Skeletal muscle cell (primary cell): ENCODE measurements at regions not wholly inside any gene's neighbourhood (a gene's known extent, or its start where the extent isn't known, plus 50 kb on each side); places are given as distances from the start of the nearest gene placed in this dataset.
"Not testable (repeated sequence)": the region's sequence is repeated elsewhere in the genome, so short reads cannot be mapped to it uniquely, and the experiment has no call there.

Experiments used
- DNase-seq: peaks from one replicate; pipeline ENCODE4 v3.0.0-alpha.2; 2010; ENCODE audit warnings: low read depth
- H3K4me3 ChIP-seq: 2 replicates; pipeline ENCODE4 v1.5.1; 2011; ENCODE audit warnings: low read depth, mild to moderate bottlenecking, control low read depth, low read length, moderate library complexity

GRCh38 chr7:93830141-93830925 is 60.2 kb downstream of the TFPI2 start:
- no peak for DNase-seq
- H3K4me3 ChIP-seq, result no peak overlapping the region

GRCh38 chr7:93828260-93828659 is 62.3 kb downstream of the TFPI2 start:
- no peak overlapping the region for H3K4me3 ChIP-seq
- DNase-seq, result no peak

GRCh38 chr7:93823621-93824020 is 66.9 kb downstream of the TFPI2 start:
- DNase-seq, result no peak
- H3K4me3 ChIP-seq, result no peak overlapping the region

GRCh38 chr7:93821463-93821862 is 69.1 kb downstream of the TFPI2 start:
- DNase-seq, result no peak
- H3K4me3 ChIP-seq, result no peak overlapping the region

GRCh38 chr7:93819699-93820098 is 70.9 kb downstream of the TFPI2 start:
- no peak overlapping the region for H3K4me3 ChIP-seq
- DNase-seq, result no peak

- no peak overlapping the region for H3K4me3 ChIP-seq
Observed at GRCh38 chr7:93817526-93817925, 73.0 kb downstream of the TFPI2 start.

GRCh38 chr7:93817004-93817403 is 73.5 kb downstream of the TFPI2 start:
- no peak for DNase-seq
- no peak overlapping the region for H3K4me3 ChIP-seq

More at GRCh38 chr7:93817526-93817925, 73.0 kb downstream of the TFPI2 start:
- peak; percentile 8 for DNase-seq

GRCh38 chr7:93813514-93813913 is 77.0 kb downstream of the TFPI2 start:
- no peak overlapping the region for H3K4me3 ChIP-seq
- DNase-seq, result no peak

GRCh38 chr7:93812061-93812460 is 78.5 kb downstream of the TFPI2 start:
- DNase-seq, result no peak

GRCh38 chr7:93811198-93811597 is 79.4 kb downstream of the TFPI2 start:
- H3K4me3 ChIP-seq, result no peak overlapping the region
- no peak for DNase-seq

More at GRCh38 chr7:93812061-93812460, 78.5 kb downstream of the TFPI2 start:
- H3K4me3 ChIP-seq, result no peak overlapping the region

- H3K4me3 ChIP-seq, result no peak overlapping the region
- DNase-seq, result no peak
Observed at GRCh38 chr7:93810561-93810960, 80.0 kb downstream of the TFPI2 start.

- H3K4me3 ChIP-seq, result no peak overlapping the region
- no peak for DNase-seq
Observed at GRCh38 chr7:93804726-93805125, 85.8 kb downstream of the TFPI2 start.

GRCh38 chr7:93799750-93800357 is 90.7 kb downstream of the TFPI2 start:
- H3K4me3 ChIP-seq, result no peak overlapping the region
- no peak for DNase-seq

- not testable (repeated sequence) for DNase-seq, H3K4me3 ChIP-seq
Observed at GRCh38 chr7:93793084-93793697, 97.4 kb downstream of the TFPI2 start.

- no peak for DNase-seq
- no peak overlapping the region for H3K4me3 ChIP-seq
Observed at GRCh38 chr7:93779115-93779514, 111.4 kb downstream of the TFPI2 start.

- no peak overlapping the region for H3K4me3 ChIP-seq
- DNase-seq, result no peak
Observed at GRCh38 chr7:93778384-93778783, 112.2 kb downstream of the TFPI2 start.

GRCh38 chr7:93773446-93773845 is 117.1 kb downstream of the TFPI2 start:
- no peak for DNase-seq
- H3K4me3 ChIP-seq, result no peak overlapping the region

GRCh38 chr7:93765475-93765874 is 125.1 kb downstream of the TFPI2 start:
- no peak for DNase-seq
- H3K4me3 ChIP-seq, result no peak overlapping the region

- no peak for DNase-seq
- H3K4me3 ChIP-seq, result no peak overlapping the region
Observed at GRCh38 chr7:93758631-93759030, 131.9 kb downstream of the TFPI2 start.

- H3K4me3 ChIP-seq, result no peak overlapping the region
- DNase-seq, result peak; percentile 2
Observed at GRCh38 chr7:93757426-93757825, 133.1 kb downstream of the TFPI2 start.

GRCh38 chr7:93756890-93757289 is 133.7 kb downstream of the TFPI2 start:
- no peak for DNase-seq

More at GRCh38 chr7:93756890-93757289, 133.7 kb downstream of the TFPI2 start:
- no peak overlapping the region for H3K4me3 ChIP-seq
